Esophagus squamous epithelium (tissue), 5 donors: ENCODE measurements at regions not wholly inside any gene's neighbourhood (a gene's known extent, or its start where the extent isn't known, plus 50 kb on each side); places are given as distances from the start of the nearest gene placed in this dataset.

ENCODE experiments used
- DNase-seq: peaks from one replicate; lab custom pipeline; 2025; lab: John Stamatoyannopoulos, UW
- H3K27ac ChIP-seq, 4 donors: fragments of 200-600 bp; sonication (generic); one replicate each; pipeline ENCODE4 v1.5.1; 2016 to 2019; ENCODE audit warnings: mild to moderate bottlenecking in 1 of 4
- H3K27me3 ChIP-seq, 4 donors: fragments of 200-600 bp; sonication (generic); 1 replicate in 3 of 4; 2 replicates in 1 of 4; pipeline versions ENCODE4 v1.5.1 to v1.6.0; 2017 to 2021; ENCODE audit warnings: antibody characterized with exemption in 1 of 4
- H3K36me3 ChIP-seq, 3 donors: fragments of 200-600 bp; sonication (generic); one replicate each; pipeline ENCODE4 v1.5.1; 2016 to 2019
- H3K4me1 ChIP-seq, 3 donors: fragments of 200-600 bp; sonication (generic); one replicate each; pipeline ENCODE4 v1.5.1; 2017 to 2019
- H3K4me3 ChIP-seq, 4 donors: fragments of 200-600 bp; sonication (generic); 1 replicate in 3 of 4; 2 replicates in 1 of 4; pipeline ENCODE4 v1.5.1; 2016 to 2019; ENCODE audit warnings: mild to moderate bottlenecking in 2 of 4, moderate library complexity in 1 of 4
- H3K9me3 ChIP-seq, 3 donors: fragments of 200-600 bp; sonication (generic); one replicate each; pipeline ENCODE4 v1.5.1; 2016 to 2019
- CTCF ChIP-seq, 6 experiments: fragments of 450-650 bp in 4 of 6; fragments of 200-600 bp in 2 of 6; sonication (generic) in 2 of 6; IDR thresholded peaks; one replicate each; pipeline ENCODE4 v1.5.1; 2016 to 2019; ENCODE audit warnings: antibody characterized with exemption in 6 of 6, mild to moderate bottlenecking in 4 of 6, moderate library complexity in 4 of 6
- POLR2A ChIP-seq, 4 donors: fragments of 450-650 bp; IDR thresholded peaks; one replicate each; pipeline ENCODE4 v1.6.1; 2017; ENCODE audit warnings: antibody characterized with exemption in 4 of 4, mild to moderate bottlenecking in 4 of 4, moderate library complexity in 3 of 4
- WGBS, 2 donors: methylation state at CpG; one replicate each; pipeline ENCODE4 v1.1.5; 2018; 5-methylcytosine and 5-hydroxymethylcytosine counted together
- intact Hi-C: fragments of 100-400 bp; cut with DNase I; formaldehyde crosslinking; loops from one replicate; pipeline ENCODE4 v1.15.0; 2022
- donor health status: DM: yes; HTN: yes; CAD: no.

GRCh38 chr22:25364736-25365241 is 145.3 kb downstream of the CRYBB2 start:
- WGBS, 2 donors: 74 to 75% methylated on average over 7 to 8 of the region's 13 CpGs
- Histone ChIP-seq H3K27ac (peak overlapping the region in 1 of 4 donors; percentile 10), H3K4me1 (peaks cover 0 to 57% (median 11%) of the 10 kb centered on the region in 3 donors)

GRCh38 chr22:25365491-25366261 is 146.2 kb downstream of the CRYBB2 start:
- TF ChIP-seq CTCF (IDR thresholded peaks at IDR 0.05) (no peak), POLR2A (IDR thresholded peaks at IDR 0.05) (no peak)
- intact Hi-C loops: loop anchor here (10.0 kb wide), 1 partner anchor 79 kb away; no protein-coding TSS in a partner anchor
- Histone ChIP-seq H3K4me1 (peaks cover 0 to 57% (median 11%) of the 10 kb centered on the region in 3 donors), H3K27me3 (no peaks in the 10 kb centered on the region), H3K4me3 (no peak overlapping the region), H3K27ac (peak overlapping the region in 1 of 4 donors; percentile 22), H3K9me3 (no peaks in the 10 kb centered on the region), H3K36me3 (peaks cover 0 to 9% (median 0%) of the 10 kb centered on the region in 3 donors)
- 78 to 81% methylated on average over 18 to 19 of the region's 34 CpGs for WGBS, 2 donors
- DNase-seq: no peak

More at GRCh38 chr22:25364736-25365241, 145.3 kb downstream of the CRYBB2 start:
- intact Hi-C loops: loop anchor here (10.0 kb wide), 1 partner anchor 80 kb away; no protein-coding TSS in a partner anchor
- no peak for DNase-seq
- H3K4me3 ChIP-seq: no peak overlapping the region
- no peaks in the 10 kb centered on the region for H3K9me3 ChIP-seq
- TF ChIP-seq POLR2A (IDR thresholded peaks at IDR 0.05) (no peak), CTCF (IDR thresholded peaks at IDR 0.05) (no peak)
- H3K36me3 ChIP-seq: peaks cover 0 to 7% (median 0%) of the 10 kb centered on the region in 3 donors
- no peaks in the 10 kb centered on the region for H3K27me3 ChIP-seq

- no peak overlapping the region for H3K27ac ChIP-seq
- DNase-seq: no peak
- no peaks in the 10 kb centered on the region for H3K9me3 ChIP-seq
- TF ChIP-seq CTCF (IDR thresholded peaks at IDR 0.05): no peak
- WGBS, 2 donors: 86 to 100% methylated on average over 1 to 2 of the region's 10 CpGs
- no peaks in the 10 kb centered on the region for H3K27me3 ChIP-seq
- H3K36me3 ChIP-seq: peaks cover 0 to 9% (median 0%) of the 10 kb centered on the region in 3 donors
- H3K4me1 ChIP-seq: peaks cover 0 to 57% (median 11%) of the 10 kb centered on the region in 3 donors
- H3K4me3 ChIP-seq: no peak overlapping the region
- intact Hi-C loops: loop anchor here (10.0 kb wide), 1 partner anchor 78 kb away; no protein-coding TSS in a partner anchor
Measured at GRCh38 chr22:25366408-25366807, 147.0 kb downstream of the CRYBB2 start.

GRCh38 chr22:25366876-25367466 is 147.5 kb downstream of the CRYBB2 start:
- no peaks in the 10 kb centered on the region for H3K9me3 ChIP-seq
- no peak overlapping the region for H3K4me3 ChIP-seq
- TF ChIP-seq CTCF (IDR thresholded peaks at IDR 0.05): no peak
- no peak for TF ChIP-seq POLR2A (IDR thresholded peaks at IDR 0.05)
- H3K4me1 ChIP-seq: peaks cover 0 to 56% (median 11%) of the 10 kb centered on the region in 3 donors
- no peak overlapping the region for H3K27ac ChIP-seq
- no peak for DNase-seq
- WGBS, 2 donors: 92 to 95% methylated on average over 8 to 12 of the region's 20 CpGs
- H3K27me3 ChIP-seq: no peaks in the 10 kb centered on the region
- intact Hi-C loops: loop anchor here (10.0 kb wide), 1 partner anchor 78 kb away; no protein-coding TSS in a partner anchor
- peaks cover 0 to 11% (median 0%) of the 10 kb centered on the region in 3 donors for H3K36me3 ChIP-seq
